NCI-H1436 treated with DMSO at 0.1 percent for 48 hours (cell line): ENCODE measurements at regions not wholly inside any gene's neighbourhood (a gene's known extent, or its start where the extent isn't known, plus 50 kb on each side); places are given as distances from the start of the nearest gene placed in this dataset.
"Not testable (repeated sequence)": the region's sequence is repeated elsewhere in the genome, so short reads cannot be mapped to it uniquely, and the experiment has no call there.

Experiments
- DNase-seq: peaks from one replicate; lab custom pipeline; 2025; lab: John Stamatoyannopoulos, UW

DNA sequence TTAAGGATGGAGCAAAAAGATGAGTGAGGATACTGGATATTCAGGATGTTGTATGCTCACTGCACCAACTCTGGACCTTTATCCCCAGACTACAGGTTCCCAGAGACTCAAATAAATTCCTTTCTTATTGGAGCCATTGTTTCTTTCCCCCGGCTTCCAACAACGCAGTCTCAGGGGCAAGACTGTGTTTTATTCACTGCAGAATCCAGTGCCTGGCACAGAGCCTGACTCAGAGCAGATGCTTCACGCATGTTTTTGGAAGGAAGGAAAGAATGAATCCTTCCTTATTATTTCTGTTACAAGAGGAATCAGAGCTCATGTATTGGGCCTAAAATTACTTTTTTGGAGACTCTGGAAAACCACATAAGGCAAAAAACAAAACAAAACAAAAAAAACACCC, 96.0 kb upstream of the VGLL4 start:
- no peak for DNase-seq

- no peak for DNase-seq
These were observed 95.4 kb upstream of the VGLL4 start for GRCh38 chr3:11739123-11739522.

GRCh38 chr3:11737742-11738141, 94.0 kb upstream of the VGLL4 start:
- no peak for DNase-seq

DNA sequence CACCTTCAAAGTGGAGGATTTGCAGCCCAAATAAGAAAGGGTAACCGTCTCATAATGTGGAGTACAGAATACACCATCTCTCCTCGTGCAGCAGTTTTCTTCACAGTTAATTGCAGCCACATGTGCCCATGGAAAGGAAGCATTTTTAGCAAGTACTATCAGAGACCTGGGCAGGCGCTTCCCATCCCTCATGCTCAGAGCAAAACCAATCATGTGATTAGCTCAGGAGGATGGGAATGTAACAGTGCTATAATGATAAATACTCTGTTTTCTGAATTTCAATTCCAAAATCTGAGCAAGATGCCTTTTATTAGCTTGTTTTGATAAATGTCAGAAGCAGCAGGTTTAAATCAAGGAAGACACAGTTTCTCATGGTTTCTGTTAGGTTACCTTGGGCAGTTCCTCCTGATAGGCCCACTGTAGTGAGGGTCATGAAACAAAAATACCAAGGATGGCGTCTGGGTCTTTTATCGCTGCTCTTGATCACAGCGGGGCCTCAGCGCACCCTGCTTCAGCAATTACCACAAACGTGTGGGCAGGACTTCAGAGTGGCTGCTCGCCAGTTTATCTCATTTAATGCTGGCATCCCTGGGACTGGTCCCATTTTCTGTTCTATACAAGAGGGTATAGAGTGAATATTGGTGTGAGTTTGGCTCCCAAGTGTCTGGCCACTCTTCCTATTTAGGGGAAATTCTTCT, 92.6 kb upstream of the VGLL4 start:
- DNase-seq: no peak

DNA sequence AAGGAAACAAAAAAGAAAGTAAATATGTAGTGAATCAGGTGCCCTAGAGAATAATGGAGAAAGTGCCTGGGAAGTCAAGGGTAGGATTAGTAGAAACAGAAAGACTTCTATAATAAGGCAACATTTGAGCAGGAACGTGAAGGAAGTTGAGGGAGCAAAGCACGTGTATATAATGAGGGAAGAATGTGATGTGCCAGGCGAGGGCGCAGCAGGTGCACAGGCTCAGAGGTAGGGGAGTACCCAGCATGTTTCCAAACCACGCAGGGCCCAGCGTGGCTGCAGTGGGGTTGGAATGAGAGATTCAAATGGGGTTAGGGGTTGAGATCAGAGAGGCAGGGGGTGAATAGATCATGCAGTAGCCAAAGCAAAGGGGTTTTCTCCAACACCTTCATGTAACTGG, 91.9 kb upstream of the VGLL4 start:
- no peak for DNase-seq

DNA sequence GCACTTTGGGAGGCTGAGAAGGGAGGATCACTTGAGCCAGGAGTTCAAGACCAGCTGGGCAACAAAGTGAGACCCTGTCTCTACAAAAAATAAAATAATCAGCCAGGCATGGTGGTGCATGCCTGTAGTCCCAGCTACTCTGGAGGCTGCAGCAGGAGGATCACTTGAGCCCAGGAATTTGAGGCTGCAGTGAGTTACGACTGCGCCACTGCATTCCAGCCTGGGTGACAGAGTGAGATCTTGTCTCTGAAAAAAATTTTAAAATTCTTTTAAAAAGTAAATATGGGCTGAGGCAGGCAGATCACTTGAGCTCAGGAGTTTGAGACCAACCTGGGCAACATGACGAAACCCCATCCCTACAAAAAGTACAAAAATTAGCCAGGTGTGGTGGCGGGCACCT, 91.4 kb upstream of the VGLL4 start:
- not testable (repeated sequence) for DNase-seq

- DNase-seq: no peak
These were observed 90.2 kb upstream of the VGLL4 start for GRCh38 chr3:11733914-11734313.

GRCh38 chr3:11727207-11727606, 83.5 kb upstream of the VGLL4 start:
- DNase-seq: no peak

- DNase-seq: no peak
These were observed 82.4 kb upstream of the VGLL4 start for GRCh38 chr3:11726146-11726545.

GRCh38 chr3:11725340-11725641, 81.6 kb upstream of the VGLL4 start:
- DNase-seq: not testable (repeated sequence)

DNA sequence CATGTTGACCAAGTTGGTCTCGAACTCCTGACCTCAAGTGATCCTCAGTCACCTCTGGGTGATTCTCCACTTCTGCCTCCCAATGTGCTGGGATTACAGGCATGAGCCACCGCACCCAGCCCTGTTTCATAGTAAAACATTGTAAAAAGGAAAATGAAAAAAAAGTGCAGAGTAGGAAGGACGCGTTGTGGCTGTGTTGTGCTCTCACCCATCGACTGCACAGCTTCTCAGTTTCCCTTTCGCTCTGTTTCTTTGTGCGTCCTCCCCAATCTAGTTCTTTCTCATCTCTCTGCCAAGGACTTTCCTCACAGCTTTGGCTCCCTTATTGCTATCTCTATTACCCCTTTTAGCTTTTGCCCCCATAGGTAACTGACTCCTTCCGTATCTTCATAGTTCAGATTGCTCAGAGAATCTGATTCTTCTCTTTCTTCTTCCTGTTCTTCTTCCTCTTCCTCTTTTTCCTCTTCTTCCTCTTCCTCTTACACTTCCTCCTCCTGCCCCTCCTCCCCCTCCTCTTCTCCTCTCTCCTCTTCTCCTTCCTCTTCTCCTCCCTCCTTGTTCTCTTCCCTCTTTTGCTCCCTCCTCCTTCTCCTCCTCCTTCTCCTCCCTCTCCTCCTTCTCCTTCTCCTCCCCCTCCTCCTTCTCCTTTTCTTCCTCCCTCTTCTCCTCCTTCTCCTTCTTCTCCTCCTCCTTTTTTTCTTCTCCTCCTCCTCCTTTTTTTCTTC, 81.1 kb upstream of the VGLL4 start:
- no peak for DNase-seq

DNA sequence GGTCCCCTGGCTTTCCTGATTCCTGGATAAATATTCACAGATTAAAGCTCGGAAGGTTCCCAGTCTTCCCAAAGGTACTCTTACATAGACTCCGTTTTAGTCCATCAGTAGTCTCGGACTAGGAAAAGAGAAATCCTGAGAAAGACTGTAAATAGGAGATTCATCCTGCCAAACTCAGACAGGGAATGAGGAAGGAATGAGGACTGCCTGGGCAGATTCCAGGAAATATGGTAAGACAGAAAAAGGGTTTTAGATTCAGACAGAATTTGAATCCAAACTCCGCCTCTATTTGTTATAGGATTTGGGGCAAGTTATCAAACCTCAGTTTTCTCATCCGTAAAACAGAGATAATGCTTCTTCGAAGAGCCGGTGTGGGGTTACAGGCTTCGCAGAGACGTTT, 77.8 kb upstream of the VGLL4 start:
- DNase-seq: no peak

GRCh38 chr3:11720917-11721411, 77.2 kb upstream of the VGLL4 start:
- no peak for DNase-seq

GRCh38 chr3:11720304-11720898, 76.7 kb upstream of the VGLL4 start:
- no peak for DNase-seq

DNA sequence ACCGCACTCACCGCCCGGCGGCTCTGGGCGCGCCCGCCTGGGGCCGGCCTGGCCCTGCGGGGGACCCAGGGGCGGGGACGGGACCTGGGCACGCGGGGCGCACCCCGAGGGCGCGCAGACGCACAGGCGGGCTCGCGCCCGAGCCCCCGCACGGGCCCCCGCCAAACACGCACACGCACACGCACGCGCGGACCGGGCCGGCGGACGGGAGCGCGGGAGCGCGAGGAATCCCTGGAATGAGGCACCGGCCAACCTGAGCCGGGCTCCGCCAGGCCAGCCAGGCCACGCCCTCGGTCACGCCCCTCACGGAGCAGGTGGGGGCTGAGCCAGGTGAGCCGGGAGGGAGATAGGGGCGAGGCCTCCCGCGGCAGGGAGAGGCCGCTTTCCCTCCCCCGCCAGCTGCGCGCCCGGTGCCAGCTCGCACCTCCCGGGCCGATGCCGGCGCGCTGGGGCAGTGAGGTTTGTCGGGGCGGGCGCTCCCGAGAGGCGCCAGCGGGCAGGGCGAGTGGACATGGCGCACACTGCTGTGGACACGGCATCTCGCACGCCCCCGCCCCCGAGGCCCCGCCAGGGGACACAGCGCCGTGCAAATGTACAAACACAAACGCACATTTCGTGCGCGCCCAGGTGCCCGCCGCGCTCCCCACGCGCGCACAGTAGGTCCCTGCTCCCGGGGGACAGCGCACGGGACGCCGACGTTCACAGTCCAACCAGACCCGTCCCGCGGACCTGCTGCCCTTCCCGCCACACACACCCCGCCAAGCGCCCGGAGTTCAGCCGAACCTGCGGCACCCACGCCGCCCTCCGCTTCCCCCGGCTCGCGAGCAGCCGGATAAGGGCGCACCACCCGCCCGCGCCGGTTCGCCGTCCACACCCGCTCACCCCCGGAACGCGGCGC, 75.9 kb upstream of the VGLL4 start:
- DNase-seq: peak; percentile 23

GRCh38 chr3:11718637-11719405, 75.1 kb upstream of the VGLL4 start:
- no peak for DNase-seq

- no peak for DNase-seq
These were observed 74.3 kb upstream of the VGLL4 start for GRCh38 chr3:11717768-11718636.

- no peak for DNase-seq
These were observed 73.6 kb upstream of the VGLL4 start for GRCh38 chr3:11717301-11717700.

DNA sequence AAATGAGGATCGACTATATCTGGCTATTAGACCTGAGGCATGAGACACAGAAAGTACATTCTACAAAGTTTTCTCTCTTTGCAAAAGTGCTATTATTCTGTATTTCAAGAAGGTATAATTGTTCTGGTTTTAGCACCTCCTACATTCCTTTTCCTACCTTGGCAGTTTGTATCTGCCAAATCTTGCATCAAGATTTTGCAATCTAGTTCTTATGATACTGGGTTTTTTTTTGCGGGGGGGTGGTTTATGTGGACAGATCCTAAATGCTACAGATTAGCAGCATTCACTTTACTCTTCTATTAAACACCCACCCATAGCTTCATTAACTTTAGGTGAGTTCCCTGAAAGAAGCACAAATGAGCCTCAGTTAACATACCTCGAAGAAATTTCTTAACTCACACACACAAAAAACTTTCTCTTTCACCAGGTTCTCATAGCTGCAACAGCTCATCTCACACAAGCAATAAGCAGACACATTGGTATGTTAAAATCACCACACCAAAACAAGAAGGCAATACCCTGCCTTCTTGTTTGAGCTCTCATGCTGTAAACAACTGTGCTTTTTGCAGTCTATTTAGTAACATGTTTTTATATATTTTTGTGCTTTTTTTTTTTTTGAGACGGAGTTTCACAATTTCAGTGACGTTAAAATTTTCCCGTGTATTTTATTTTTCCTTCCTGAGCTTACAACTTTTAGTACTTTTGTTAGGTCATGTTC, 73.0 kb upstream of the VGLL4 start:
- DNase-seq: no peak

- no peak for DNase-seq
These were observed 69.5 kb upstream of the VGLL4 start for GRCh38 chr3:11713171-11713570.
